GM19239 (cell line): ENCODE measurements at regions not wholly inside any gene's neighbourhood (a gene's known extent, or its start where the extent isn't known, plus 50 kb on each side); places are given as distances from the start of the nearest gene placed in this dataset.
"Not testable (repeated sequence)": the region's sequence is repeated elsewhere in the genome, so short reads cannot be mapped to it uniquely, and the experiment has no call there.

Experiments
- DNase-seq: peaks from one replicate; pipeline ENCODE4 v3.0.0; 2011; ENCODE audit warnings: low spot score; ENCODE audit not compliant: insufficient read length
- FAIRE-seq: peaks from 2 replicates; lab custom pipeline; 2011; peaks lifted over from hg19 to GRCh38; lab: Jason Lieb, UNC

DNA sequence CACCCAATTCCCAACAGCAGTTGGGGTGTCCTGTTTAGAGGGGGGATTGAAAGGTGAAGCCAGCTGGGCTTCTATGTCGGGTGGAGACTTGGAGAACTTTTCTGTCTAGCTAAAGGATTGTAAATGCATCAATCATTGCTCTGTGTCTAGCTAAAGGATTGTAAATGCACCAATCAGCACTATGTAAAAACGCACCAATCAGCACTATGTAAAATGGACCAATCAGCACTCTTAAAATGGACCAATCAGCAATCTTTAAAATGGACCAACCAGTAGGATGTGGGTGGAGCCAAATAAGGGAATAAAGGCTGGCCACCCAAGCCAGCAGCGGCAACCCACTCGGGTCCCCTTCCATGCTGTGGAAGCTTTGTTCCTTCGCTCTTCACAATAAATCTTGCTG lies 1518.6 kb upstream of the RAG2 start:
- DNase-seq, FAIRE-seq: not testable (repeated sequence)

DNA sequence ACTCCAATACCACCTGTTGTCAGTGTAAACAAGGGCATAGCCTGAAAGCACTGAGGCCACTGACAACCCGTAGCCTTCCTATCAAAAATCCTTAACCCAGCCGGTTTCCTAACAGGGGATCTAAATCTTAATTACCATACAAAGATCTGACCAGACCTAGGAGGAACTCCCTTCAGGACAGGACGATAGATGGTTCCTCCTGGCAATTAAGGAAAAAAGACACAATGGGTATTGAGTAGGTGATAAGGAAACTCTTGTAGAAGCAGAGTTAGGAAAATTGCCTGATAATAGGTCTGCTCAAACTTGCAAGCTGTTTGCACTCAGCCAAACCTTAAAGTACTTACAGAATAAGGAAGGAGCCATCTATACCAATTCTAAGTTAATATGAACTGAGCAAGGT lies 1517.3 kb upstream of the RAG2 start:
- not testable (repeated sequence) for DNase-seq, FAIRE-seq

DNA sequence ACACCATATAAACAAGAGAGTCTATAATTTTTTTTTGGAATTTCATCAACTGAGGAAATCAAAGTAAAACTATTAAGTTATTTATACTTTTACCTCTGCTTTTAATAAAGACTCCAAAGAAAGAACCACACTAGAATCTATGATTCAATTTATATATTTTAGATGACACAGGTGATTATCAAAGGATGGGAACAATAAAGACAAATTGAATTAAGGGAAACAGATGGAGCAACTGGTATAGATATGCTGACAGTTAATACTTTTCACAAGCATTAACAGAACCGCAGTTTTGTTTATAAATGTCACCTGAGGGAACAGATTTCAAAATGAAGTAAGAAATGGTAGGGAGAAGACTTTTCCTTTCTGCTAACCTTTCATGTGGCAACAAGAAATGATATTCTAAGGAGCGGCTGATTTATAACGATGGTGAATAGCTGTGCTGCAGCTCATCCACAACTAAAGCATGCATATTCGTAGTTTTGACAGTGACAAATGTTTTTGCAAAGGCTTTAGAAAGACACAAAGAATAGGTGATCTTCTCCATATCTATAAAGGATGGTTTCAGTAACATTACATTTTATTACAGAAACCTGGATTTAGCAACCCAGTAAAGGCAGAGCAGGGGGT lies 1502.9 kb upstream of the RAG2 start:
- DNase-seq, result no peak
- no peak for FAIRE-seq

DNA sequence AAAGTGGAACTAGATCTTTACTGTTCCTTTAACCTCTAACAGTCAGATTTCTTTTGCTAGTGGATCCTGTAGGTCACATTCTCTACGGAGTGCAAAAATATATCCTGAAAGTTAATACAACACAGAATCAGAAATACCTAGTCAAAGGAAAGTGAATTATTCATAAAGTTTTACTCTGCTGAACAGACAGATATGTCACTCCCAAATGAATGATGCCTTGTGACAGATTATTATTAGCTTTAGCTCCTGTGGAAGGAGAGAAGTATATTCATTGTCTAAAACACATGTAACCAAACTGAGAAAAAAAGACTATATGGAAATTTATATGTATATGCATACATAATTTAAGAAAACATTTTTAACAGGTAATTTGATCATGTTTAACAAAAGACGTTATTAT lies 1497.2 kb upstream of the RAG2 start:
- DNase-seq, result no peak
- FAIRE-seq, result no peak

DNA sequence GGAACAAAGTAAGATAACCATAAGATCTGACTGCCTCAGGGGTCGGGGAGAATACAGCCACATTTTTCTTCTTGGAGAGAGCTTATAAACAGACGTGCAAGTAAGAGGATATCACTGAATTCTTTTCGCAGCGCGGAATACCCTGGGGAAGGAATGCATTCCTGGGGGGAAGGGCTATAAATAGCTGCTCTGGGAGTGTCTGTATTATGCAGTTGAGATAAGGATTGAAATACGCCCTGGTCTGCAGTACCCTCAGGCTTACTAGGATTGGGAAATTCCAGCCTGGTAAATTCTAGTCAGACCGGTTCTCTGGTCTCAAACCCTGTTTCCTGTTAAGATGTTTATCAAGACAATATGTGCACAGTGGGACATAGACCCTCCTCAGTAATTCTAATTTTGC lies 1491.7 kb upstream of the RAG2 start:
- FAIRE-seq (no peak), DNase-seq (no peak)

DNA sequence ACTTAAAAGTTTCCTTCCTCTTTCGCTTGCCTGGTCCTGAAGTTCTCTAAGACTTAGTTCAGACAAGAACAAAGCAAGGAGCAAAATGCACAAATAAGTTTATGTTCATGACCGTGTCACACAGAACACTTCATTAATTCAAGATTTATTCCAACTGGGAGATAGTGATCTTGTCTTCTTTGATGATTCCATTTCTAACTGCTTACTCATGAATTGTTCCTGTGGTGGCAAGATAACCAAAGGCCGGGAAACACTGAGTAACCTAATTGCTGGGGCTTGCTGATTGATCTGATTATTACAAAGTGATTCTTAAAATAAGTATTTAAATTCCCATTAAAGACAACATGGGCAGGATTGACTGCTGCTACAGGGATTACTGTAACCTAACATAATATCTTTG lies 1462.9 kb upstream of the RAG2 start:
- FAIRE-seq (no peak), DNase-seq (no peak)

DNA sequence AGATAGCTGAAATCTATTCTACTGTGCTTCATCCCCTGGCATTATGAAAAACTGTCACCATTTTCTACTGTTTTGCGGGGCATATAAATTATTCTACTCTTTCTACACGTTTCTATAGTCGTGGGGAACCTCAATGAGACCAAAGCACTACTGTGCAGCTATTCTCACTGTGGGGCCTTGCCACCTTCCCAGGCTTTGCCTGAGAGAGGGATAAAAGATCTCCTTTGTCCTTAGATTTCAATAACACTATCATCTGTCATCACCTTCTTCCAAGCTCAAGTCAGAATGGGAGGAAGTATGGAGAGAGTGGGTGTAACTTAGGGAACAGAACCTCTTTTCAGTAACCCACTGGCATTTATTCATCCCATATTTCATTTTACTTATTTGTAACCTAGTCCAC lies 1462.1 kb upstream of the RAG2 start:
- DNase-seq, result no peak
- FAIRE-seq, result no peak

DNA sequence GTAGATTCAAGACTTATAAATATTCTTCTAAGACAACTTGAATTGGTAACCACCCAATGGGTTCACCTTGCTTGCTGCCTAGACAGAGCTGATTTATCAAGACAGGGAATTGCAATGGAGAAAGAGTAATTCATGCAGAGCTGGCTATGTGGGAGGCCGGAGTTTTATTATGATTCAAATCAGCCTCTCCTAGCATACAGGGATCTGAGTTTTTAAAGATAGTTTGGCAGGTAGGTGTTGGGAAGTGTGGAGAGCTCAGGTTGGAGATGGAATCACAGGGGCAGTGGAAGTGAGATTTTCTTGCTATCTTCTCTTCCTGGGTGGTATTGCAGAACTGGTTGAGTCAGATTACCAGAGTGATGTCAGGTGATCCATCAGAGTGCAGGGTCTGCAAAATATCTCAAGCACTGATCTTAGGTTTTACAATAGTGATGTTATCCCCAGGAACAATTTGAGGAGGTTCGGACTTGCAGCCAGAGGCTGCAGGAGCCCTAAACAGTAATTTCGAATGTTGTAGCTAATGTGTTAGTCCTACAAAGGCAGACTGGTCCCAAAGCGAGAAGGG lies 1448.6 kb upstream of the RAG2 start:
- FAIRE-seq (no peak), DNase-seq (no peak)

DNA sequence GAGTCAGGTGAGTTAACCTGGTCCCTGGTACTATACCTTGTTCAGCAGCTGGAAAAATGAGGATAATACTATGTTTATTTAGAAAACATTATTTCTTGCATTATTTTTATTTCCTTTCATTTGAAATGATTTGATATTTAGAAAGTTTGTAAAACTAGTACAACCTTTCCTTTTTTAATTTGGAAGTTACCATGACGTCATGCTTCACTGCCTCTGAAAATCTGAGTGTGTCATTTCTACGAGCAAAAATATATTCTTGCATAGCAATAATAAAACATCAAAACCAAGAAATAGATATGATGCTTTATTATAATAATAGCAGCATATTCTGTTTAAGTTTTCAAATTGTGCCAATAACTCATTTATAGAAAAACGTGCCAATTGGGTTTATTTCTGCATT lies 1445.0 kb upstream of the RAG2 start:
- no peak for FAIRE-seq
- no peak for DNase-seq

DNA sequence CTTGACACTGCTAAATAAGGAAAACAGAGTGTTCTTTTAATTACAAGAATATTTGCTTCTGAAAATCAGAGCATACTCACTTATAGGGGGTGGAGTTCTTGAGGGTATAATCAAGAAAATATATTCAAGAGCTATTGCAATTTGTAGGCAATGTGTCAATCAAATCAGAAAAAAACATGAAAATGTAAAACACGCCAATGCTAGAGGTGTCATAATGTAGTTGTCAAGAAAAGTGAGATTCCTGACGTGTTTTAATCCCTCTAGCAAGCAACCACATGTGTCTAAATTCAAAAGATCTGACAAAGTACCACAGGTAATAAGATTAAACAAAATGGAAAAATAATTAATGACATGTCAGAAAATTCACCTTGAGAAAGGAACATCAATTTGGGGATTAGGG lies 1440.7 kb upstream of the RAG2 start:
- FAIRE-seq, result no peak
- no peak for DNase-seq

DNA sequence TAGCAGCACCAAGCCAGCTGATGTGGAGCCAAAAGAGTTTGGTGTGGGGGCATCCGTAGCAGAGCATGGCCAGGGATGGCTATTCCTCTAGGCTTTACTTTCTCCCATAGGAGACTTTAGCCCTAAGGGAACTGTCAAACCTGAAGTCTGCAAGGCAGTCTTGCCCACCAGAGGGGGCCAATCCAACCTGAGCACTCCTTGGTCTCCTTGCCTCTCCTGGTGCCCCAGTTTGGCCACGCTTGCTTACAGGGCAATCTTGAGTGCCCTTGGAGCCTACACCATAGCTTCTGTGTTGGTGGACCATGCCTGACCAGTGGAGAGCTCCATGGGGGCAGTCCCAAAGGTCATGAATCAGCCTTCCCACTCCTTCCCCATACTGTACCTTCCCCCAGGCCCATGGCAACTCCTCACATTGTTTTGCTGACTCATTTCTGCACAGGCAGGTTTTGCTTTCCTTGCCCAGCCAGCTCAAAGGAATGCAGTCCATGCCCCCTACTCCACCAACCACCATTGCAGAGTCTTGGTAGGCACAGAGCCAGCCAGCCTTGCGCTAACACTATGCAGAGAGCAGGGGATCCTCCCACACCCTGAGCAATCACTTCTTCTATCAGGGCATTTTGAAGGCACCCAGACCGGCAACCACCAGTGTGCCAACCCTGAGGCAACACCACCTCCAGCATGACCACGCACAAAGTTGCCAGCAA lies 1421.2 kb upstream of the RAG2 start:
- FAIRE-seq (no peak), DNase-seq (no peak)

DNA sequence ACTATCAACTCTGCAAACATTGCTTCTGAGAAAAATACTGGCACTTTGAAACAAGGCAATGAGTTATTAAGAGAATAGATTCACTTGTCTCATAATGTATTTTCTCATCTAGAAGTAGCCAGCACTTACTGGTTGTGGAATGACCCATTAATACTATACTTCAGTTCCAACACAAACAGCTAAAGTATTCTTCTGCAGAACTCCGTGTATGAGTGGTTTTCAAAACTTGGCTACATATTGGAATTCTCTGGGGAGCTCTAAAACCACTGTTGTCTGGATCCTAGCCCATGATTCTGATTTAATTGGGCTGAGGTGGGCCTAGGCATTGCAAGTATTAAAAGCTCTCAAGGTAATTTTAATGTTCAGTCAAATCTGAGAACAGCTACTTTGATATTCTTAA lies 1416.4 kb upstream of the RAG2 start:
- DNase-seq (no peak), FAIRE-seq (no peak)

DNA sequence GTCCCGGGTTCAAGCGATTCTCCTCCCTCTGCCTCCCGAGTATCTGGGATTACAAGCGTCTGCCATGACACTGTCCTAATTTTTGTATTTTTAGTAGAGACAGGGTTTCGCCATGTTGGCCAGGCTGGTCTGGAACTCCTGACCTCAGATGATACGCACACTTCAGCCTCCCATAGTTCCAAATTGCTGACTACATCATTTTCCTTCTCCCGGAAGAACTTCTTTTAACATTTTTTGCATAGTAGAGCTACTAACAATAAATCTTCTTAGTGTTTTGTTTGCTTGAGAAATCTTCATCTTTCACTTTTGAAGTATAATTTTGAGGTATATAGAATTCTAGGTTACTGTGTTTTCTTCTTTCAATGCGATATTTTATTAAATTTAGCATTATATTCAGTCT lies 1415.1 kb upstream of the RAG2 start:
- DNase-seq, result no peak
- no peak for FAIRE-seq

DNA sequence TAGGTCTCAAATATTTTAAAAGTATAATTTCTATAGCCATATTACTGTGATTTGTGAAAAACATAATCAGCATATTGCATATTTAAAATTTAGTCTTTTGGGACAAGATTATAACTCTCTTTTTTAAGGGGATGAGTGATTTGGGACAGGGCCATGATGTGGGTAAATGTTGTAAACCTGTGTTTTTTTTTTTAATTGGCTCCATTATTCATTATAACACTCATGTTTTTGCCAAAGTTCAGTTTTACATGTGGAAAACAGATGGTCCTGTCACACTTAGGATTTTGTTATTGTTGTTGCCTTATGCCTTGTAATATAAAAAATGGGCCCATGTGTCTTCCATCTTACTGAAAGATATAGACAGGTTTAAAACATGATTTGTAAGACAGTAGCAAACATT lies 1413.5 kb upstream of the RAG2 start:
- no peak for FAIRE-seq

DNA sequence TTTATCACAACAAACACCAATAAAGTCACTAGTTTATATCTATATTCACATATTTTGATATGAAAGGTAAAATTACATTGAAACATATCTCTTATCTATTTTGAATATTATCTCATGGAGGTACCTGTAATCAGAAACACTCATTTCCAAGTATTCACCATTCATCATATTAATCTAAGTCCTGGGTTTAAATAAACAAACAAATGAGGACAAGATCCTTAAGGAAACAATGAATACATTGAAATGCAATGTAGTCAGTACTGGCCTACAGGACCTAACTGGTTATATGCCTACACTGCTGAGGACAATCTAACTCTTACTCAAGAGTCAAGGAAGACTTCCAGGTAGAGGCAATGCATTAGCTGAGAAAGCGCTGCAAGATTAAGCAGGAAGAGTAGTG lies 1411.9 kb upstream of the RAG2 start:
- DNase-seq (no peak), FAIRE-seq (no peak)

More for the DNA sequence above, 1413.5 kb upstream of the RAG2 start:
- no peak for DNase-seq

DNA sequence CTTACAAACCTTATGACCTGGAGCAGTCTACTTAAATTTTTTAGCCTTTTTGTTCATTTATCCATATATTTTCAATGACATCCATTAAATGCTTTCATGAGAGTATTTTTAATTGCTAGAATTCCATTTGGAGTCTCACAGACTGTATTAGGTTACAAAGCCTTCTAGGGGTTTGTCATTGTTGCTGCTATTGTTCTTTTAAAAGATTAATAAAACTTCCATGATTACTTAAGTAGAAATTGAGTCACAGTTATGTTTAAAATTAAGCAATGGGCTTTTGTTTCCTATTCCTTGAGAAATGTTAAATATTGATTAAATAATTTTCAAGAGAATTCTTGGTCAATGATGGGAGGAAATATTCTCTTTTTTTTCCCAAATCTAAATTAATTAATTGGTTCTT lies 1408.4 kb upstream of the RAG2 start:
- FAIRE-seq (no peak), DNase-seq (no peak)

DNA sequence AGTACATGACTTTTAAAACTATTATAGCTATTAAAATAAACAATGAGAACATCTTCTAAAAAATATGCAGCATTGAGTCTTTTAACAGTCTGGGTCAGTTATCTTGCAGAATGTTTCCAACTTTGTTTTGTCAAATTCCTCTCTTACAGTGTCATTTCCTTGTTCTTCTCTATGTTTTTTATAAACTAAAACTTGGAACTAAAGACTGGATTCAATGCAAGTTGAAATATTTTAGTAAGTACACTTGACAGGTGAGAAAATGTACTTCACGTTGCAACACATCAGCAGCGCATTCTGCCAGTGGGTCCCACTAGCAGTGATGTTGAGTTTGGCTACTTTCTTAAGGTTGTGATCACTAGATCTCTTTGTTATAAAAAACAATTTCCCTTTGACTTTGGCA lies 1407.6 kb upstream of the RAG2 start:
- FAIRE-seq, result no peak

DNA sequence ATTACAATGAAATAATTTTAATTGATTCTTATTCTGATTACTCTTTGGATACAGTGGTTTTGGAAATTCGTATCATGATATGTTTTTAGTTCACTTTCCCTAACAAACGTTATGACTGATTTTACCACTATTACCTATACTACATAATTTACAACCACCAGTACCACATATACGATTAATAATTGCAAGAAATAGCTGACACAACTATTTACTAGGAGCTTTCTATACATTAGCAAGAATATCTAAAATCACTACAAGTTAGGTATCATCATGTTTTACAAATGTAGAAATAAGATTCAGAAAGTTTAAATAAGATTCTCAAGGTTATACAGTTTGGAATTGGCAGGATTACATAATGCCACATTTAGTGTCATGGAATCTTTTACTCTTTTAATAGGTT lies 1401.1 kb upstream of the RAG2 start:
- no peak for DNase-seq
- FAIRE-seq, result no peak

More for the DNA sequence above, 1407.6 kb upstream of the RAG2 start:
- DNase-seq, result no peak

DNA sequence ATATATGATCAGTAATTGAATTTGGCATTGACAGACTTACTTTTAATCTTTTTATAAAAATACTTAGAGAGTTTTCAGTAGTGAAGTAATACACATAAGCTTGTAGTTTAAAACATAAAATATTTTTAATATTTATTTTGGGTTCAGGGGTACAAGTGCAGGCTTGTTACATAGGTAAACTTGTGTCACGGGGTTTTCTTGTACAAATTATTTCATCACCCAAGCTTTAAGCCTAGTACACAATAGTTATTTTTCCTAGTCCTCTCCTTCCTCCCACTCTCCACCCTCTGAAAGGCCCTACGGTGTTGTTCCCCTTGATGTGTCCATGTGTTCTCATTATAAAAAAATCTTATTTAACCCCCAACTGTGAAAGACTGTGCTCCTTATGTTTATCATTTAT lies 1397.8 kb upstream of the RAG2 start:
- DNase-seq (no peak), FAIRE-seq (no peak)

DNA sequence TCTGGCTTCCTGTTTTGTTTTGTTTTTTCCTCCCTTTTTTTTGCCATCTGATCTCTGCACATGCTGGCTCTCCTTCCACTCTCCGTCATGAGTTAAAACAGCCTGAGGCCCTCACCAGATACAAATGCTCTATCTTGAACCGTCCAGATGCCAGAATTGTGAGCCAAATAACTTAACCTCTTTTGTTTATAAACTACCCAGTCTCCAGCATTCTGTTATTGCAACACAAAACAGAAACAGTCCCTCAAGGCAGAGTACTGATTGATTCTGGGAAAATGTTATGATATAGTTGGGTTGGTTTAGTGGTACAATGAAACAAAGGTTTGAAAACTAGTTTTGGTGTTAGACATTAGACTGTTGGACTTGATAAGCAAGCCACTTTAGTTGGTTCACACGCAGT lies 1390.0 kb upstream of the RAG2 start:
- no peak for DNase-seq
- FAIRE-seq, result no peak

DNA sequence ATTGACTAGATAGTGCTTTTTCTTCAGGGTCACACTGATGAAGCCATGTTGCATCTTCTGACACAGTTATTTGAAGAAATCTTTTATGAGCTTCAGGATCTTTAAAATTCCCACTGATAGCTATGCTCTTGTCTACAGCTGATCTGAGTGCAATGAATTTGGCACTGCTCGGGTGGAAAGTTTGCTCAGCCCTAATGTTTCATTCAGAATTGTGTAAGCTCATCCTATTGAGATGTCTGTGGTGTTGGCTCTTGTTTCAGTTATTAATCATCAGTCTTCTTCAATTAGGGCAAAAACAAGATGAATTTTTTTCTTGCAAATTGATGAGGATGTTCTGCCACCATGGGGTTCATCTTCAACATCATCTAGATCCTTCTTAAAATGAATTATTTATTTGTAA lies 1387.0 kb upstream of the RAG2 start:
- DNase-seq, result no peak
- no peak for FAIRE-seq

DNA sequence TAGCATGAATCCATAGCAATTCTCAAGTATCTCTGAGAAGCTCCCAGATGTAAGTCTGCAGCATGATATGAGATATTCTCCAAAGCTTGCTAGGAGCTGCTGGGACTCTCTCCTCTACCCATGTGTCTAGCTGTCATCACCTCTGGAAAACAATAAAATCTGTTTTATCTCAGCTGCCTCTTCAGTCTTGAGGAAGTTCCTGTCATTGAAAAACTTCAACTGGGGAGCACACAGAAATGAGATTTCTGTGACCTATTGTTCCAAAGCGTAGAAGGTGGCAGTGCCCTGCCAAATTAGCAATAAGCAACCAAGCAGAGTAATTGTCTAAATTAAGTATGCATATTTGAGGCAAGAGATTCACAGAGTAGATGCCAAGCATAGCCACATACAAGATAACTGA lies 1380.6 kb upstream of the RAG2 start:
- DNase-seq, result no peak
- FAIRE-seq, result no peak
